Gastroesophageal sphincter (tissue), 4 donors: ENCODE measurements at regions not wholly inside any gene's neighbourhood (a gene's known extent, or its start where the extent isn't known, plus 50 kb on each side); places are given as distances from the start of the nearest gene placed in this dataset.

Experiments used
- ATAC-seq: fragments of 150-250 bp; one replicate; pipeline ENCODE4 v1.9.1; 2016; ENCODE audit warnings: mild to moderate bottlenecking, moderate library complexity
- H3K27ac ChIP-seq, 4 donors: fragments of 200-600 bp; sonication (generic) in 3 of 4; 1 replicate in 3 of 4; 2 replicates in 1 of 4; pipeline ENCODE4 v1.5.1; 2016 to 2019
- H3K27me3 ChIP-seq: fragments of 200-600 bp; sonication (generic); one replicate; pipeline ENCODE4 v1.5.1; 2019
- H3K36me3 ChIP-seq, 2 donors: fragments of 200-600 bp; sonication (generic); one replicate each; pipeline ENCODE4 v1.5.1; 2019; ENCODE audit warnings: control low read depth in 1 of 2
- H3K4me1 ChIP-seq, 3 donors: fragments of 200-600 bp; sonication (generic); 1 replicate in 2 of 3; 2 replicates in 1 of 3; pipeline ENCODE4 v1.5.1; 2016 to 2019; ENCODE audit warnings: control low read depth in 2 of 3
- H3K4me3 ChIP-seq, 2 donors: fragments of 200-600 bp; sonication (generic); one replicate each; pipeline ENCODE4 v1.5.1; 2019; ENCODE audit warnings: mild to moderate bottlenecking in 1 of 2, moderate library complexity in 1 of 2
- H3K9me3 ChIP-seq, 3 donors: fragments of 200-600 bp; sonication (generic); one replicate each; pipeline ENCODE4 v1.5.1; 2017 to 2019; ENCODE audit warnings: control low read depth in 2 of 3
- EP300 ChIP-seq: sonication (generic); formaldehyde crosslinking; IDR thresholded peaks from one replicate; pipeline ENCODE4 v1.6.1; 2017; ENCODE audit warnings: antibody characterized with exemption, mild to moderate bottlenecking
- POLR2A ChIP-seq, 2 donors: fragments of 450-650 bp; IDR thresholded peaks; one replicate each; pipeline ENCODE4 v1.6.1; 2017; ENCODE audit warnings: antibody characterized with exemption in 2 of 2, mild to moderate bottlenecking in 2 of 2, moderate library complexity in 1 of 2
- POLR2AphosphoS5 ChIP-seq: sonication (generic); formaldehyde crosslinking; IDR thresholded peaks from one replicate; pipeline ENCODE4 v1.6.1; 2017; ENCODE audit warnings: antibody characterized with exemption
- WGBS, 2 donors: methylation state at CpG; one replicate each; pipeline ENCODE4 v1.1.5; 2018; ENCODE audit warnings: low coverage in 1 of 2; 5-methylcytosine and 5-hydroxymethylcytosine counted together
- TF ChIP-seq, protein P1 (sequence below), 4 experiments: fragments of 200-600 bp in 2 of 4; fragments of 450-650 bp in 2 of 4; sonication (generic) in 1 of 4; IDR thresholded peaks; one replicate each; pipeline ENCODE4 v1.5.1; 2017 to 2019; ENCODE audit warnings: antibody characterized with exemption in 4 of 4, mild to moderate bottlenecking in 2 of 4, moderate library complexity in 2 of 4

DNA sequence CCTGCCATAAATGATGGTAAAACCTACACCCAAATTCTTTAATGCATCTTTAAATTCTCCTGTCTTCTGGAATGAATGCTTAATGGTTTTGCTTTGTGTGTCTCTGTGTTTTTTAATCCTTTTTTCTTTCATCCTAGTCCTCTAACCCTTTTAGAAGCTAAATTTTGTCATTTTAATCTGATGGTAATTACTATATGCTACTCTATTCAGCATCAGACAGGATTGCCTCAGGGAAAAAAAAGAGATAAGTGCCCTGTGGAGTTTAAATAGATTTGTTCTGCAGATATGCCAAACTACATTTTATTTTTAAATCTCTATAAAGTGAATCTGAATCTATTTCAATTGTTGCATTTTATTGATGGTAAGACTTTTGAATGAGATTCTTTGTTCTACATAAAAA is 966.8 kb downstream of the NSUN3 start:
- no peak for ATAC-seq
- H3K27ac ChIP-seq: no peak overlapping the region
- H3K4me1 ChIP-seq: no peaks in the 10 kb centered on the region
- H3K36me3 ChIP-seq: no peaks in the 10 kb centered on the region
- no peak overlapping the region for H3K4me3 ChIP-seq
- TF ChIP-seq, protein P1, sequence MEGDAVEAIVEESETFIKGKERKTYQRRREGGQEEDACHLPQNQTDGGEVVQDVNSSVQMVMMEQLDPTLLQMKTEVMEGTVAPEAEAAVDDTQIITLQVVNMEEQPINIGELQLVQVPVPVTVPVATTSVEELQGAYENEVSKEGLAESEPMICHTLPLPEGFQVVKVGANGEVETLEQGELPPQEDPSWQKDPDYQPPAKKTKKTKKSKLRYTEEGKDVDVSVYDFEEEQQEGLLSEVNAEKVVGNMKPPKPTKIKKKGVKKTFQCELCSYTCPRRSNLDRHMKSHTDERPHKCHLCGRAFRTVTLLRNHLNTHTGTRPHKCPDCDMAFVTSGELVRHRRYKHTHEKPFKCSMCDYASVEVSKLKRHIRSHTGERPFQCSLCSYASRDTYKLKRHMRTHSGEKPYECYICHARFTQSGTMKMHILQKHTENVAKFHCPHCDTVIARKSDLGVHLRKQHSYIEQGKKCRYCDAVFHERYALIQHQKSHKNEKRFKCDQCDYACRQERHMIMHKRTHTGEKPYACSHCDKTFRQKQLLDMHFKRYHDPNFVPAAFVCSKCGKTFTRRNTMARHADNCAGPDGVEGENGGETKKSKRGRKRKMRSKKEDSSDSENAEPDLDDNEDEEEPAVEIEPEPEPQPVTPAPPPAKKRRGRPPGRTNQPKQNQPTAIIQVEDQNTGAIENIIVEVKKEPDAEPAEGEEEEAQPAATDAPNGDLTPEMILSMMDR (IDR thresholded peaks at IDR 0.05): no peak
- no peak for TF ChIP-seq POLR2AphosphoS5
- no peak for TF ChIP-seq EP300
- TF ChIP-seq POLR2A (IDR thresholded peaks at IDR 0.05): no peak
- H3K9me3 ChIP-seq: no peaks in the 10 kb centered on the region
- no peaks in the 10 kb centered on the region for H3K27me3 ChIP-seq

GRCh38 chr3:95036526-95037021 is 973.7 kb downstream of the NSUN3 start:
- no peak for ATAC-seq
- Histone ChIP-seq H3K4me1 (no peaks in the 10 kb centered on the region), H3K4me3 (no peak overlapping the region), H3K27me3 (no peaks in the 10 kb centered on the region), H3K36me3 (no peaks in the 10 kb centered on the region), H3K27ac (no peak overlapping the region), H3K9me3 (no peaks in the 10 kb centered on the region)
- 58 to 60% methylated on average over 1 to 2 of the region's 2 CpGs for WGBS, 2 donors
- TF ChIP-seq, protein P1 (IDR thresholded peaks at IDR 0.05): no peak
- TF ChIP-seq EP300 (no peak), POLR2AphosphoS5 (no peak), POLR2A (IDR thresholded peaks at IDR 0.05) (no peak)

DNA sequence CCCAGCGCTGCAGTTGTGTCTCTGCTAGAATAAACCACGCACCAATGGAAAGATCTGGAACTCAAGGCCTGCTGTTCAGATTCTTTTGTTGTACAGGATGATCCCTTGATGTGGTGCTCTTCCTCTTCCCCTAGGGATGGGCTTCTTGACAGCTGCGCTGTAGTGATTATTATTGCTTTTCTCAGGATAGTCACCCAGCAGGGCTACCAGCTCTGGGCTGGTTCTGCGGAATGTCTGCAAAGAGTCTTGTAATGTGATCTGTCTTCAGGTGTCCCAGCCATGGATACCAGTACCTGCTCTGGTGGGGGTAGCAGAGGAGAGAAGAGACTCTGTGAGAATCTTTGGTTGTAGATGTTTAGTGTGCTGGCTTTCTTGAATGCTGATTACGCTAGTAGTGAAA is 974.2 kb downstream of the NSUN3 start:
- 100% methylated on average over 1 of the region's 5 CpGs for WGBS, 2 donors

DNA sequence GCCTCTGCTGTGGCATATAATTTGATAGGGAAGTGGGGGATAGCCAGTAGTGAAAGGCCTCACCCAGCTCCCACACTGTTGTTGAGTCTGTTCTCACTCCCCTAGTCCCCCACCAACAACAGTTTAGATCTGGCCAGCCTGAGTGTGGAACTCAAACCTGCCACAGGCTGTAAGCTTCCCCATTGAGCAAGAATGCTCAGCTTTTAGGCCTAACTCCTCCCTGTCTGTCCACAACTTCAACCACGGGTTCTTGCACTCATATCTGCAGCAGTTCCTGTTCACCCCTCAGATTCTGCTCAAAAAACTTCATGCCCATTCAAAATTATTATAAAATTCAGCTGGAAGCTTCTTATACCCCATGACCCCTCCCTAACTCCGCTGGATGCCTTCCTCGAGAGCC is 975.1 kb downstream of the NSUN3 start:
- Histone ChIP-seq H3K9me3 (no peaks in the 10 kb centered on the region), H3K4me1 (no peaks in the 10 kb centered on the region), H3K27me3 (no peaks in the 10 kb centered on the region), H3K27ac (no peak overlapping the region), H3K36me3 (no peaks in the 10 kb centered on the region), H3K4me3 (no peak overlapping the region)
- no peak for TF ChIP-seq POLR2AphosphoS5
- ATAC-seq: no peak
- WGBS, 2 donors: 73 to 91% methylated on average over 2 of the region's 3 CpGs

More for the DNA sequence above, 974.2 kb downstream of the NSUN3 start:
- TF ChIP-seq, protein P1 (IDR thresholded peaks at IDR 0.05): no peak
- no peak for TF ChIP-seq POLR2A (IDR thresholded peaks at IDR 0.05)
- TF ChIP-seq POLR2AphosphoS5: no peak
- TF ChIP-seq EP300: no peak
- ATAC-seq: no peak
- no peak overlapping the region for H3K4me3 ChIP-seq
- H3K36me3 ChIP-seq: no peaks in the 10 kb centered on the region
- no peaks in the 10 kb centered on the region for H3K27me3 ChIP-seq
- H3K9me3 ChIP-seq: no peaks in the 10 kb centered on the region
- H3K27ac ChIP-seq: no peak overlapping the region
- no peaks in the 10 kb centered on the region for H3K4me1 ChIP-seq

GRCh38 chr3:95044101-95044500 is 981.2 kb downstream of the NSUN3 start:
- H3K27me3 ChIP-seq: no peaks in the 10 kb centered on the region

More at GRCh38 chr3:95044101-95044500, 981.2 kb downstream of the NSUN3 start:
- no peak for TF ChIP-seq EP300
- TF ChIP-seq, protein P1 (IDR thresholded peaks at IDR 0.05): no peak
- no peak for TF ChIP-seq POLR2AphosphoS5
- no peak for TF ChIP-seq POLR2A (IDR thresholded peaks at IDR 0.05)
- ATAC-seq: no peak
- Histone ChIP-seq H3K27ac (no peak overlapping the region), H3K4me1 (no peaks in the 10 kb centered on the region), H3K4me3 (no peak overlapping the region), H3K36me3 (no peaks in the 10 kb centered on the region), H3K9me3 (no peaks in the 10 kb centered on the region)
- 83 to 86% methylated on average over 2 of the region's 2 CpGs for WGBS, 2 donors
